GM21515 (cell line): ENCODE measurements at regions not wholly inside any gene's neighbourhood (a gene's known extent, or its start where the extent isn't known, plus 50 kb on each side); places are given as distances from the start of the nearest gene placed in this dataset.

Experiments used
- ATAC-seq: cut with Tn5 transposase; IDR thresholded peaks from one replicate; pipeline ENCODE4 v1.9.1; 2021; ENCODE audit not compliant: unreplicated experiment

DNA sequence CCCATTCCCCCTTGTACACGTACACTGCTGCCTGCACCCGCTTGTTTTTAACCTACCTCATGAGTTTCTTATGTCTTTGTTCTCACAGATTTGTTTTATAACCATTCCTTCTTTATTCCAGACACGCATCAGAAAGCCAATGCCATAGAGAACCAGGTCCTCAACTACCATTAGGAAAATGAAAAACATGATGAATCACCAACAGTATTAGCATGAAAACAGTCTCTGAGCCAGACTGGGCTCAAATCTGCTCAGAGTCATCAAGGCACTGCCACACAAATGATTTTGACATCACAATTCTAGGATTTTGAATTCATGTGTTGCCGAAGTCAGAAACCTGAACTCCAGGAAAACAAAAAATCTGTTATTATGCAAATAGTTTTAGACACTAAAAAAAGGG is 394.1 kb upstream of the GRIA1 start:
- no peak for ATAC-seq

GRCh38 chr5:153099328-153099727 is 391.1 kb upstream of the GRIA1 start:
- no peak for ATAC-seq

GRCh38 chr5:153101235-153102180 is 389.0 kb upstream of the GRIA1 start:
- ATAC-seq = no peak

- no peak for ATAC-seq
Measured at GRCh38 chr5:153116916-153117315, 373.6 kb upstream of the GRIA1 start.

DNA sequence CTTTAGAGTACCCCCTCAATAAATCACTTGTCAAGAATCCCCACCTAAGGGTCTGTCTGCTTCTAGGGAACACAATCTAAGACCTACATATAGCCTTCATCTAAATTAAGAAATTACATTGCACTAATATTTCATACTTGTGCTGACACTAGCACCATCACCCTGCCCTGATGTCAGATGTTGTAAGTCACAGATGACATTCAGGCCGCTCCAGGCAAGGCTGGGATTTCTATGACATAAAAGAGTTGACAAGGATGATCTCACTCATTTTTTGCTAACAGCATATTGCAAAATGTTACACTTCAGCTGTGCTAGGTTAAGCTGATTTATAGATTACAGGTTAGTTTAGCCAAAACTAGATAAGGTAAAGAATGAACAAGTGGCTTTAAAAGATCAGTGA is 372.5 kb upstream of the GRIA1 start:
- no peak for ATAC-seq

DNA sequence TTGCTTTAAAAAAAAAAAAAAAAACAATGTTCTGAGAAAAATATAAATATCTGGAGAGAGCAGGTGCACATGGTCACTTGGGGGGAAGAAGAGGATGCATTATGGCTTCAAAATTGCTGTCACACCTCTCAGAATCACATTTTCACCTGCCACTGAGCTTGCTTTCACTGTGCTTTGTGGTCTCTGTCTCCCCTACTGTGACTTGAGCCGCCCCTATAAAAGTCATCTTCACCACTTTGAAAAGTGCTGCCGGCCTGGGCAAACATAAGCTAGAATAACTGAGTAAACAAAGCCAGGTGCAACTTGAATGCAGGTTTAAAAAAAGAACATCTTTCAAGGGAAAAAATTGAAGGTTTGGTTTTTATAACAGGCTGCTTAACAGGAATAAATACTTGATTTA is 368.1 kb upstream of the GRIA1 start:
- no peak for ATAC-seq

GRCh38 chr5:153130296-153130695 is 360.2 kb upstream of the GRIA1 start:
- no peak for ATAC-seq

- ATAC-seq = no peak
Measured at GRCh38 chr5:153135411-153135810, 355.1 kb upstream of the GRIA1 start.

- ATAC-seq = no peak
Measured at GRCh38 chr5:153136910-153137614, 353.4 kb upstream of the GRIA1 start.

DNA sequence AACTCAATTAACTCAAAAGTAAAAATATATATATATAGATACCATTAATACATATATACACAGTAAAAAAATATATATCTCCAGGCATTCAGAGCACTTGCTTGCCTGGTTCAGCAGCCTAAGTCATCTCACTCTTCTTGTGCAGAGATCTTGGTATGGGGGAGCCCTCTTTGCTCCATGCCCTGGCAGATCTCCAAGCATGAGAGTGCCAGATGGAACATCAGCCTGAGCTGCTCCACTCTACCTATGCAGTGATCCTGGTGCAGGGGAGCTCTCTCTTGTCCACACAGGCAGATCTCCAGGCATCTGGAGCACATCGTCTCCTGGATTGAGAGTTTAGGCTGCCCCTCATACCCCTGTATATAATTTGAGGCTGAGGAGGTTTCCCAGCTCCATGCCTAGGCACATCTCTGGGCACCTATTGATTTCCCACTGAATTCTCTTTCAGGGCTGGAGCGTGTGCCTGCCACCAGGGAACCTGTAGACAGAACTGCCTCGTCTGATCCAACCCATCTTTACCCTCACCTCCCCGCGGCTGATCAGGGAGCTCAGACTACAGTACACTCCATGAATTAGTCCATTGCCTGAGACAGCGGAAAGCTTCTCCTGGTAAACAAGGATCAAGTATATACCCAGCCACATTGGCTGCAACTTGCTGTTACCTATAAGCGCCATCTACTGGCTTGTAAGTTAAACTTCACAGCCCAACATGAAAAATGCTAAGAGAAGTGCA is 342.4 kb upstream of the GRIA1 start:
- peak; percentile 81 for ATAC-seq

DNA sequence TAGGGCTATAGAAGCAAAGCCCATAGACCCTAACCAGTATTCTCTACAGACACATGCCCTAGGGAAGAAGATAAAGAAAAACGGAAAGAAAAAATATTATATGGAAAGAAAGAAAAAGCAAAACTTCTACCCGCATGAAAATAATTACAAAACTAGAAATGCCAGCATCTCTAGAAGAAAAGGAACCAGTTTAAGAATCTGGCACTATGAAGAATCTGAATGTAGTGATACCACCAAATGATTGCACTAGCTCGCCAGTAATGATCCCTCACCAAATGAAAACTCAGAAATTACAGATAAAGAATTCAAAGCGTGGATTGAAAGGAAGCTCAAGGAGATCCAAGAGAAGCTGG is 341.9 kb upstream of the GRIA1 start:
- ATAC-seq = no peak

DNA sequence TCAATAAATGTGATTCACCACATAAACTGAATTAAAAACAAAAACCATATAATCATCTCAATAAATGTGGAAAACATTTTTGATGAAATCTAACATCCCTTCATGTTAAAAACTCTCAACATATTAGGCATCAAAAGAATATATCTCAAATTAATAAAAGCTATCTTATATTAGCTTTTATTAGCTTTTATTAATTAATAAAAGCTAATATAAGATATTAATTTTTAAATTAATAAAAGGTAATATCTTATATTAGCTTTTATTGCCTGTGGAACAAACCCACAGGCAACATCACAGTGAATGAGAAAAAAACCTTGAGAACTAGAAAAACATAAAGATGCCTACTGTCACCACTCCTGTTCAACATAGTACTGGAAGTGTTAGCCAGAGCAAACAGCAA is 338.9 kb upstream of the GRIA1 start:
- no peak for ATAC-seq

DNA sequence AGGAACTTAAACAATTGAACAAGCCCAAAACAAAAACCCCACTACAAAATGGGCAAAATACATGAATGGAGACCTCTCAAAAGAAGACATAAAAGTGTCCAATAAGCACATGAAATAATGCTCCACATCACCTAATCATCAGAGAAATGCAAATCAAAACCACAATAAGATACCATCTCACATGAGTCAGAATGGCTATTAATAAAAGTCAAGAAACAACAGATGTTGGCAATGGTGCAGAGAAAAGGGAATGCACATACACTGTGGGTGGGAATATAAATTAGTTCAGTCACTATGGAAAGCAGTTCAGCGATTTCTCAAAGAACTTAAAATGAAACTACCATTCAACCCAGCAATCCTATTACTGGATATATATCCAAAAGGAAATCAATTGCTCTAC is 337.4 kb upstream of the GRIA1 start:
- ATAC-seq = no peak

GRCh38 chr5:153157156-153157555 is 333.3 kb upstream of the GRIA1 start:
- ATAC-seq = no peak

GRCh38 chr5:153158608-153159007 is 331.9 kb upstream of the GRIA1 start:
- ATAC-seq = no peak

DNA sequence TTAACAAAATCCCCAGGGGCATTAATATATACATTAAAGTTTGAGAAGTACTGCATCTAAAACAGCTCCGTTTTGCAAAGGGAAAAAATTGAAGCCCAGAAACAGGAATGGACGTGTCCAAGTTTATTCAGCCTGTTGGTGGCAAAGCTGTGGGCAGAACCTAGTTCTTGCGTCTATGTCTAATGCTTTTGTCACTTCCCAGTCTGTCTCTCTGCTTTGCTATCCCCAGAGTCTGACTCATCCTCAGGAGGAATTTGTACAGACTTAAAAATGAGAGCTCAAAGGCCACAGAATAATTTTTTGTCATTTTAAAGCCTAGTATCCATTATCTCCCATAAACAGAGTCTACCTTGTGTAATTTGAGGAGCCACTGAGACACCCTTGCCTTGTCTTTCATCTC is 330.9 kb upstream of the GRIA1 start:
- no peak for ATAC-seq

DNA sequence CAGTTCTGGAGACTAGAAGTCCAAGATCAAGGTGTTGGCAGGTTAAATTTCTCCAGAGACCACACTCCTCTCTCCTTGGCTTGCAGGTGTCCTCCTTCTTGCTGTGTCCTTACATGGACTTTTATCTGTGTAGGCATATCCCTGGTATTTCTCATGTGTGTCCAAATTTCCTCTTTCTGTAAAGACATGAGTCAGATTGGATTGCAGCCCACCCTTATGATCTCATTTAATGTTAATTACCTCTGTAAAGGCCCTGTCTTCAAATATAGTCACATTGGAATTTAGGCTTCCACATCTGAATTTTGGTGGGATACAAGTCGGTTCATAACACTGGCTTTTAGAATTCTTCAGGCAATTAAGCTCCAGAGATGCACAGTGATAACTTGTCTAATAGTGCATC is 322.2 kb upstream of the GRIA1 start:
- no peak for ATAC-seq

- no peak for ATAC-seq
Measured at GRCh38 chr5:153187503-153187902, 303.0 kb upstream of the GRIA1 start.

DNA sequence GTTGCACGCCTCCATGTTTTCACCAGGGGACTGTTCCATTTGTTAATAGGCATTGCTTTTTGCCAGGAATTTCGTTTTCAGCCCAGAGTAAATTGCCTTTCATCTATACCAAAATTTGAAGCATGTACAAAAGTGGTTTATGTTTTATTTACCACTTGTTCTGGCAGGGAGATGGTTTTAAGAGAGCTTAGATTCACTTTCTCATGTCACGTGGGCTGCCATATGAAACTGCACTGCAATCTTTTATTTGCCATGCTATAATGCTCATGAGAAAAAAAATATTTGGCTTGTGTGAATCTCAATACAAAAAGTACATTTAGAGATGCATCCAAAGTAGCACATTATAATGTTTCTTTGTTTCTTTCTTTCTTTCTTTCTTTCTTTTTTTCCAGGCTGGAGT is 284.1 kb upstream of the GRIA1 start:
- no peak for ATAC-seq

DNA sequence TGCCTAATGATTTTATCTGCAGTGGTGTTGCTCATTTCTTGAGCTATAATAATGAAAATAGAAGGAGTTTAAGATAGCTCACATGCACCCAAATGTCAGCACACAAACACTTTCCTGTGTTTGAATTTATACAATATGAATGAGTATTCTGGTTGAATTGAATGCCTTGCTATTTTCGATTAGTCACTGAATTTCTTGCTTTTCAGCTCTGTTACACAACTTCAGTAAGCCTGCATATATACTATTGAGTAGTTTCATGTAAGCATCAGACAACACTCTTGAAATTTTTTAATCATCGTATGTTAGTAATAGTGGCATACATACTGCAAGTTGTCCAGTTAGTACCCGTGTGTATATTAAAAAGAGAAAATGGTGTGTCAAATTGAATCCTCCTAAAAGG is 281.5 kb upstream of the GRIA1 start:
- ATAC-seq = no peak

DNA sequence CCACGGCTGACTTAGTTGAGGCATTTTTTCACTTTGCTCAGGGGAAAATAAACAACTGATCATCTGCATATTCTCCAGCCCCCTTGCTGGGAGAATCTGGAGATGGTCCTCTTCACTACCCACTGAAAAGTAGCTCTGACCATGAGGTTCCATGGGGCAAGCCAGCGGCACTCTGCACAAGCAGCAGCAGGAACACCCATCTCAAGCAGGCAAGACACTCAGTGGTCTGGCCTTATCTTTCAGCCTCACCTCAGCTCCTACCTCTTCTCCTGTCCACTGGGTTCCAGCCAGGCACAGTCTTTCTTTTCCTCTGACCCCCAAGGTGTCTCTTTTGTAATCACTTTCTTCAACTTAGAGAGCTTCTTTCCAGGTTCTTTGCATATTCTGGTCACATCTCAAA is 280.8 kb upstream of the GRIA1 start:
- ATAC-seq = no peak

DNA sequence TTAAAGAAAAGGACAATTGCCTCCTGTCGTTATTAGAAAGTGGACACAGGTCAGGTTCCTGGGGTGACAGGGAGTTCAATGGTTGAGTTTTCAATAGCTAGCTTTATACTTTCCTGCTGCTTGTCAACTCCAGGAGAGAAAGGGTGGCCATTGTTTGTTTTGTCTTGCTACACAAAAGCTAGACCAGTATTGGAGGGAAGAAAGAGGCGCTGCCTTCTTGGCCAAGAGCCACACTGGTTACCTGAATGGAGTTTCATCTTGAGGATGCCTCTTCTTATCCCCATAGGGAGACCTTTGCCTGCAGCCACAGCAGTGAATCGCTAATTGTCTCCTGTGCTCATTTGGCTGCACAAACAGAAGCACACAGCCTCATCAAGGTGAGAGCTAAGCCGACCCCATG is 279.4 kb upstream of the GRIA1 start:
- no peak for ATAC-seq
